ENCODE measurements at regions not wholly inside any gene's neighbourhood (a gene's known extent, or its start where the extent isn't known, plus 50 kb on each side); places are given as distances from the start of the nearest gene placed in this dataset.

DNA sequence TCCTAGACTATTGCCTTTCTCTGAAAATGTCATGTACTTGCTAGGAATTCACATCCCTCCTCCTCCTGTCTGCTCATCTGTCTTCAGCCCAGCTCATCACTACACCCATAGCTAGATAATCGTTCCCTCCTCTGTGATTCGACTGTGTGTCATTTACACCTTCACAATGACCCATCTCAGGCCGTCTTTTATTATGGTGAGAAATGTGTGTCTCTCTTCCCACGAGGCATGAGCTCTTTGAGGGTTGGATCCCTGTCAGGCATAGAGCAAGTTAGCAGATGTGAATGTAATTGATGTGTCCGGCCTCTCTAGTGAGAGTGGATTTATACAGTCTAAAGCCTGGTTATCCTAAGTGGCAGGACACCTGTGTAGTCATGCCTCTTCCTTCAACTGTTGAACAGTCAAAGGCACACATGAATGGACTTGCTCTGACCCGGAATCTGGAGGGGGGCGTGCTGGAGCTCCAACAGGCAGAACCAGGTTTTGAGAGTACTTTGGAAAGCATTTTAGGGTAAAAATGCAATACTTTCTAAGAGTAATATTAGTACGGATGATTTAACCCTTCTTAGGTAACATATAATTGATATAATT, 182.1 kb downstream of the UTRN start:
- Histone ChIP-seq H3K27me3 (ENCODE audit: control insufficient read depth in 1 of 2, insufficient read depth in 2 of 2, low read length in 2 of 2) (no peaks in the 10 kb centered on the region), H3K4me3 (ENCODE audit: low read length) (no peak overlapping the region), H3K4me1 (ENCODE audit: insufficient read depth, low read length) (peaks cover 15% of the 10 kb centered on the region), H3K9me3 (ENCODE audit: control insufficient read depth in 1 of 2, insufficient read depth in 1 of 2, low read length in 2 of 2) (no peaks in the 10 kb centered on the region), H3K27ac (ENCODE audit: low read depth in 1 of 2, low read length in 2 of 2) (no peak overlapping the region), H3K36me3 (ENCODE audit: insufficient read depth, low read length) (peaks cover 61% of the 10 kb centered on the region)
- peak overlapping the region; percentile 64 for H3K27ac Mint-ChIP-seq
- TF ChIP-seq, protein P1, sequence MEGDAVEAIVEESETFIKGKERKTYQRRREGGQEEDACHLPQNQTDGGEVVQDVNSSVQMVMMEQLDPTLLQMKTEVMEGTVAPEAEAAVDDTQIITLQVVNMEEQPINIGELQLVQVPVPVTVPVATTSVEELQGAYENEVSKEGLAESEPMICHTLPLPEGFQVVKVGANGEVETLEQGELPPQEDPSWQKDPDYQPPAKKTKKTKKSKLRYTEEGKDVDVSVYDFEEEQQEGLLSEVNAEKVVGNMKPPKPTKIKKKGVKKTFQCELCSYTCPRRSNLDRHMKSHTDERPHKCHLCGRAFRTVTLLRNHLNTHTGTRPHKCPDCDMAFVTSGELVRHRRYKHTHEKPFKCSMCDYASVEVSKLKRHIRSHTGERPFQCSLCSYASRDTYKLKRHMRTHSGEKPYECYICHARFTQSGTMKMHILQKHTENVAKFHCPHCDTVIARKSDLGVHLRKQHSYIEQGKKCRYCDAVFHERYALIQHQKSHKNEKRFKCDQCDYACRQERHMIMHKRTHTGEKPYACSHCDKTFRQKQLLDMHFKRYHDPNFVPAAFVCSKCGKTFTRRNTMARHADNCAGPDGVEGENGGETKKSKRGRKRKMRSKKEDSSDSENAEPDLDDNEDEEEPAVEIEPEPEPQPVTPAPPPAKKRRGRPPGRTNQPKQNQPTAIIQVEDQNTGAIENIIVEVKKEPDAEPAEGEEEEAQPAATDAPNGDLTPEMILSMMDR (IDR thresholded peaks at IDR 0.05), result no peak
- ChIA-PET POLR2A (interaction anchor here (1.4 kb wide), 1 partner anchor 11 kb away, joined by 4 read pairs; no protein-coding TSS in a partner anchor), CTCF (interaction anchor here (1.7 kb wide), 1 partner anchor 9 kb away, joined by 3 read pairs; no protein-coding TSS in a partner anchor)
- DNase-seq (no peak), ATAC-seq (ENCODE audit: poor library complexity) (no peak)
- peaks cover 38% of the 10 kb centered on the region for H3K4me1 Mint-ChIP-seq (ENCODE audit: low read depth)
- peaks cover 80% of the 10 kb centered on the region for H3K36me3 Mint-ChIP-seq (ENCODE audit: low read depth)
- no peak overlapping the region for H3K4me3 Mint-ChIP-seq
- H3K9me3 Mint-ChIP-seq, result no peaks in the 10 kb centered on the region
- no peaks in the 10 kb centered on the region for H3K27me3 Mint-ChIP-seq
- intact Hi-C loops (cut with DNase I, micrococcal nuclease), result no loop called here

DNA sequence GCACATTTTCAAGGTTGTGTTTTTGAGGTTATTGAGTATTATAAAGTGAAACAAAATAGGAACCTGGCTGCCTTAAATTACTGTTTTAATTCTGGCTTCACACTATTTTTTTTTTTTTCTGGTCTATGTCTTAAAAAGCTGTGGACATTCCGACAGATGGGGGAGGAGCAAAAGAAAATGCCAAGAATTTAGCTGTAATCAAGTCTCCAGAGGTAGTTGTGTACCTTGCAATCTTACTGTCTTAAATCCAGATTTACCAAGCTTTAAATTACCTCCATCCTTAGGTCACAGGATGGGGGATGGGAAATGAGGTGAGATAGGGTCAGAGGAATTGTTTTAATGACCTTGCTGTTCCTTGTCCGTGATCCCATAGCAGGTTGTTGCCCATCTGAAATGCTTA, 182.8 kb downstream of the UTRN start:
- no peak for DNase-seq
- CTCF ChIA-PET, result interaction anchor here (1.3 to 1.7 kb wide), 3 partner anchors 9 to 13 kb away, joined by 3 read pairs; no protein-coding TSS in a partner anchor
- ATAC-seq (ENCODE audit: poor library complexity), result no peak
- TF ChIP-seq, protein P1 (IDR thresholded peaks at IDR 0.05), result no peak
- Histone ChIP-seq H3K4me3 (ENCODE audit: low read length) (no peak overlapping the region), H3K27me3 (ENCODE audit: control insufficient read depth in 1 of 2, insufficient read depth in 2 of 2, low read length in 2 of 2) (no peaks in the 10 kb centered on the region), H3K4me1 (ENCODE audit: insufficient read depth, low read length) (peaks cover 15% of the 10 kb centered on the region), H3K27ac (ENCODE audit: low read depth in 1 of 2, low read length in 2 of 2) (no peak overlapping the region), H3K36me3 (ENCODE audit: insufficient read depth, low read length) (peaks cover 59% of the 10 kb centered on the region), H3K9me3 (ENCODE audit: control insufficient read depth in 1 of 2, insufficient read depth in 1 of 2, low read length in 2 of 2) (no peaks in the 10 kb centered on the region)
- intact Hi-C loops (cut with DNase I, micrococcal nuclease), result no loop called here
- Mint-ChIP-seq H3K36me3 (ENCODE audit: low read depth) (peaks cover 79% of the 10 kb centered on the region), H3K27ac (peak overlapping the region; percentile 64), H3K4me1 (ENCODE audit: low read depth) (peaks cover 38% of the 10 kb centered on the region), H3K27me3 (no peaks in the 10 kb centered on the region), H3K9me3 (no peaks in the 10 kb centered on the region), H3K4me3 (no peak overlapping the region)
- POLR2A ChIA-PET, result interaction anchor here (1.4 kb wide), 2 partner anchors 7 to 10 kb away, joined by 3 to 4 read pairs; no protein-coding TSS in a partner anchor

DNA sequence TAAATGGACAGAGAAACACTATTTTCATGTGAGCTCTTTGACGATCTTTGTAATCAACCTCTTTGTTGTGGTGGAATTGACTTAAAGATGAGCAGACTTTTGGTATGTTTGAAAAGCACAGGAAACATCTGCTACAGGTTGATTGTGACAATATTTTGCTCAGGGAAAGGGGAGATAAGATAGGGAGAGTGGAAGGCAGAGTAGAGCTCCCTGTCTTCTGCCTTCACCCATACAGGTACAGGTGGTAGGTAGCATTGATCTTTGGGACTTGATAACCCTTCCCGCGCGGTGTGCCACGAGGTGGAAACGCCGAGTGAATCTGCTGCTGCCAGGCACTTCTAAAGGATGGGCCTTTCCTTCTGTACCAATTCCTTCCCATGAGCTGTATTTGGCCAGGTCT, 183.6 kb downstream of the UTRN start:
- peak overlapping the region in 1 of 2 donors; percentile 2 for H3K27ac ChIP-seq (ENCODE audit: low read depth in 1 of 2, low read length in 2 of 2)
- no peaks in the 10 kb centered on the region for H3K9me3 ChIP-seq (ENCODE audit: control insufficient read depth in 1 of 2, insufficient read depth in 1 of 2, low read length in 2 of 2)
- peaks cover 56% of the 10 kb centered on the region for H3K36me3 ChIP-seq (ENCODE audit: insufficient read depth, low read length)
- H3K36me3 Mint-ChIP-seq (ENCODE audit: low read depth), result peaks cover 79% of the 10 kb centered on the region
- intact Hi-C loops (cut with DNase I, micrococcal nuclease), result no loop called here
- no peaks in the 10 kb centered on the region for H3K9me3 Mint-ChIP-seq
- CTCF ChIA-PET, result interaction anchor here (1.3 to 1.7 kb wide), 3 partner anchors 9 to 12 kb away, joined by 3 read pairs; no protein-coding TSS in a partner anchor
- no peak overlapping the region for H3K4me3 ChIP-seq (ENCODE audit: low read length)
- DNase-seq (peak in 4 of 14 experiments; percentile 17 to 33 (median 24)), ATAC-seq (ENCODE audit: poor library complexity) (peak; percentile 57)
- H3K27ac Mint-ChIP-seq, result peak overlapping the region; percentile 64
- H3K27me3 Mint-ChIP-seq, result no peaks in the 10 kb centered on the region
- H3K4me3 Mint-ChIP-seq, result peak overlapping the region; percentile 5
- H3K4me1 Mint-ChIP-seq (ENCODE audit: low read depth), result peaks cover 38% of the 10 kb centered on the region
- TF ChIP-seq, protein P1 (IDR thresholded peaks at IDR 0.05), result no peak
- POLR2A ChIA-PET, result interaction anchor here (1.4 kb wide), 2 partner anchors 8 to 10 kb away, joined by 3 to 4 read pairs; no protein-coding TSS in a partner anchor
- H3K4me1 ChIP-seq (ENCODE audit: insufficient read depth, low read length), result peaks cover 15% of the 10 kb centered on the region
- H3K27me3 ChIP-seq (ENCODE audit: control insufficient read depth in 1 of 2, insufficient read depth in 2 of 2, low read length in 2 of 2), result no peaks in the 10 kb centered on the region

Measured in CD4-positive, alpha-beta T cell (primary cell).